Fibroblast of skin of back (primary cell): ENCODE measurements at regions not wholly inside any gene's neighbourhood (a gene's known extent, or its start where the extent isn't known, plus 50 kb on each side); places are given as distances from the start of the nearest gene placed in this dataset.
A peak's percentile ranks its signal among the peaks of the same experiment; 100 is the strongest.
"Not testable (repeated sequence)": the region's sequence is repeated elsewhere in the genome, so short reads cannot be mapped to it uniquely, and the experiment has no call there.

Experiments
- DNase-seq: peaks from one replicate; pipeline ENCODE4 v3.0.0-alpha.2; 2013

- no peak for DNase-seq
Observed at GRCh38 chr2:234181121-234181520, 130.6 kb downstream of the SPP2 start.

GRCh38 chr2:234179031-234179363, 128.5 kb downstream of the SPP2 start:
- DNase-seq, result no peak

- DNase-seq, result peak; percentile 42
Observed at GRCh38 chr2:234178330-234179030, 128.0 kb downstream of the SPP2 start.

- DNase-seq, result no peak
Observed at GRCh38 chr2:234175649-234176048, 125.1 kb downstream of the SPP2 start.

GRCh38 chr2:234174742-234175141, 124.2 kb downstream of the SPP2 start:
- no peak for DNase-seq

- DNase-seq, result no peak
Observed at GRCh38 chr2:234172532-234172931, 122.0 kb downstream of the SPP2 start.

GRCh38 chr2:234172066-234172465, 121.6 kb downstream of the SPP2 start:
- DNase-seq, result peak; percentile 55

- DNase-seq, result no peak
Observed at GRCh38 chr2:234171666-234172065, 121.2 kb downstream of the SPP2 start.

GRCh38 chr2:234169674-234170073, 119.2 kb downstream of the SPP2 start:
- no peak for DNase-seq

GRCh38 chr2:234168605-234169570, 118.4 kb downstream of the SPP2 start:
- peak; percentile 98 for DNase-seq

GRCh38 chr2:234166531-234166930, 116.0 kb downstream of the SPP2 start:
- DNase-seq, result no peak

- peak; percentile 99 for DNase-seq
Observed at GRCh38 chr2:234165421-234165820, 114.9 kb downstream of the SPP2 start.

- DNase-seq, result no peak
Observed at GRCh38 chr2:234164493-234165413, 114.3 kb downstream of the SPP2 start.

GRCh38 chr2:234163510-234164045, 113.1 kb downstream of the SPP2 start:
- no peak for DNase-seq

GRCh38 chr2:234162861-234163260, 112.4 kb downstream of the SPP2 start:
- no peak for DNase-seq

GRCh38 chr2:234161932-234162331, 111.4 kb downstream of the SPP2 start:
- DNase-seq, result no peak

- DNase-seq, result peak; percentile 64
Observed at GRCh38 chr2:234158812-234159211, 108.3 kb downstream of the SPP2 start.

- DNase-seq, result no peak
Observed at GRCh38 chr2:234157817-234158588, 107.5 kb downstream of the SPP2 start.

GRCh38 chr2:234156326-234156725, 105.8 kb downstream of the SPP2 start:
- DNase-seq, result no peak

- DNase-seq, result not testable (repeated sequence)
Observed at GRCh38 chr2:234152835-234153234, 102.3 kb downstream of the SPP2 start.

GRCh38 chr2:234147335-234147861, 96.9 kb downstream of the SPP2 start:
- no peak for DNase-seq
